Muscle layer of duodenum (tissue), 2 donors: ENCODE measurements at regions not wholly inside any gene's neighbourhood (a gene's known extent, or its start where the extent isn't known, plus 50 kb on each side); places are given as distances from the start of the nearest gene placed in this dataset.
"Not testable (repeated sequence)": the region's sequence is repeated elsewhere in the genome, so short reads cannot be mapped to it uniquely, and the experiment has no call there.

Source experiments
- H3K27ac ChIP-seq: one replicate; pipeline ENCODE4 v1.7.0; 2013; ENCODE audit warnings: mild to moderate bottlenecking, low read length
- H3K27me3 ChIP-seq: one replicate; pipeline ENCODE4 v1.7.0; 2013; ENCODE audit warnings: low read depth, mild to moderate bottlenecking, control low read depth, low read length
- H3K36me3 ChIP-seq, 2 donors: one replicate each; pipeline ENCODE4 v1.7.0; 2013; ENCODE audit warnings: low read length in 2 of 2, control low read depth in 1 of 2, mild to moderate bottlenecking in 1 of 2; ENCODE audit not compliant: insufficient read depth in 2 of 2, control insufficient read depth in 1 of 2
- H3K4me1 ChIP-seq, 2 donors: one replicate each; pipeline ENCODE4 v1.7.0; 2013; ENCODE audit warnings: low read length in 2 of 2, mild to moderate bottlenecking in 2 of 2, control low read depth in 1 of 2, moderate library complexity in 1 of 2; ENCODE audit not compliant: insufficient read depth in 2 of 2, control insufficient read depth in 1 of 2
- H3K4me3 ChIP-seq, 2 donors: one replicate each; pipeline ENCODE4 v1.7.0; 2013; ENCODE audit warnings: low read length in 2 of 2, low read depth in 1 of 2, mild to moderate bottlenecking in 1 of 2
- H3K9me3 ChIP-seq, 2 donors: one replicate each; pipeline ENCODE4 v1.7.0; 2013; ENCODE audit warnings: low read length in 2 of 2, control low read depth in 1 of 2, mild to moderate bottlenecking in 1 of 2; ENCODE audit not compliant: control insufficient read depth in 1 of 2
- donor health status: healthy.

GRCh38 chr6:68087399-68088133 is 547.5 kb upstream of the ADGRB3 start:
- peaks cover 3 to 4% of the 10 kb centered on the region in 2 donors for H3K9me3 ChIP-seq
- H3K4me1 ChIP-seq = no peaks in the 10 kb centered on the region
- no peak overlapping the region for H3K27ac ChIP-seq
- no peaks in the 10 kb centered on the region for H3K36me3 ChIP-seq
- H3K4me3 ChIP-seq = peak overlapping the region in 1 of 2 donors; percentile 13
- no peaks in the 10 kb centered on the region for H3K27me3 ChIP-seq

DNA sequence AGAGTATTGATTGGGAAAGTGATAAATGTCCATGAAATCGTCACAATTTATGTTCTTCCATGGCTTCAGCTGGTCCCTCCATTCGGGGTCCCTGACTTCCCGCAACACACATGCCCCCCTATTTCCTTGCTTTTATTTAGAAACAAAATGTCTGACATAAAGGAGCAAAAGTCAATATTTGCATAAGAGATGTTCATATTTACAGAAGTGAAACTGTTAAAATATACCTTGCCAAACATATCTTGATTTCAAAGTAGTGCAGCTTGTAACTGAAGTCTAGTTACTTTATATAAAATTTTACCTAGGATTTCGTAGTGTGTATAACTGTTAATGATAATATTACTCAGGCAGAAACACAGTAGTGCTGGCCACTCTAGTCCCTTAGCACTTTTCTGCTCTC is 548.9 kb upstream of the ADGRB3 start:
- peaks cover 3 to 4% of the 10 kb centered on the region in 2 donors for H3K9me3 ChIP-seq
- no peaks in the 10 kb centered on the region for H3K27me3 ChIP-seq
- H3K4me1 ChIP-seq = no peaks in the 10 kb centered on the region
- no peak overlapping the region for H3K4me3 ChIP-seq
- H3K27ac ChIP-seq = no peak overlapping the region
- H3K36me3 ChIP-seq = no peaks in the 10 kb centered on the region

GRCh38 chr6:68085599-68085998 is 549.5 kb upstream of the ADGRB3 start:
- not testable (repeated sequence) for H3K27ac ChIP-seq, H3K4me1 ChIP-seq, H3K27me3 ChIP-seq, H3K9me3 ChIP-seq, H3K36me3 ChIP-seq, H3K4me3 ChIP-seq

- Histone ChIP-seq H3K9me3 (peaks cover 3 to 4% of the 10 kb centered on the region in 2 donors), H3K27ac (no peak overlapping the region), H3K4me1 (no peaks in the 10 kb centered on the region), H3K4me3 (no peak overlapping the region), H3K36me3 (no peaks in the 10 kb centered on the region), H3K27me3 (no peaks in the 10 kb centered on the region)
Observed at GRCh38 chr6:68082086-68082485, 553.0 kb upstream of the ADGRB3 start.

DNA sequence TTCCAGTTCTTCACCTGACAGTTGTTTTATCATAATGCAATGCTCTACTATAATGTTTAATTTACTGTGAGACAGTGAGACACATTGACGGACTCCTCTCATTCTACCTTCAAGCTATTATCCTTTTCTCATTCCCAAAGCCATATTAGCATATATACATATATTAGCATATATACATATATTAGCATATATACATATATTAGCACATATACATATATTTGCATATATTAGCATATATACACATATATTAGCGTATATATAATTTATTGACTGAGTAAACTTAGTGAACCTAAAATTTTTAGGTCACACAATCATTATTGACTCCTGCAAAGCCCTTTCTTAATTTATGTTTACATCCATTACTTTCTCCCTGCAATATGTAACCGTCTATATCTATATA is 555.0 kb upstream of the ADGRB3 start:
- Histone ChIP-seq H3K9me3 (peaks cover 0 to 2% of the 10 kb centered on the region in 2 donors), H3K27me3 (no peaks in the 10 kb centered on the region), H3K4me3 (no peak overlapping the region), H3K4me1 (no peaks in the 10 kb centered on the region), H3K27ac (no peak overlapping the region), H3K36me3 (no peaks in the 10 kb centered on the region)

GRCh38 chr6:68077661-68078060 is 557.4 kb upstream of the ADGRB3 start:
- no peaks in the 10 kb centered on the region for H3K4me1 ChIP-seq
- H3K27ac ChIP-seq = no peak overlapping the region
- H3K36me3 ChIP-seq = no peaks in the 10 kb centered on the region
- H3K4me3 ChIP-seq = no peak overlapping the region
- no peaks in the 10 kb centered on the region for H3K27me3 ChIP-seq
- no peaks in the 10 kb centered on the region for H3K9me3 ChIP-seq

GRCh38 chr6:68071740-68072139 is 563.3 kb upstream of the ADGRB3 start:
- Histone ChIP-seq H3K27ac (no peak overlapping the region), H3K4me1 (no peaks in the 10 kb centered on the region)

GRCh38 chr6:68069921-68070710 is 565.0 kb upstream of the ADGRB3 start:
- Histone ChIP-seq H3K27me3 (no peaks in the 10 kb centered on the region), H3K4me1 (no peaks in the 10 kb centered on the region), H3K4me3 (no peak overlapping the region), H3K9me3 (no peaks in the 10 kb centered on the region), H3K27ac (no peak overlapping the region), H3K36me3 (no peaks in the 10 kb centered on the region)

More at GRCh38 chr6:68071740-68072139, 563.3 kb upstream of the ADGRB3 start:
- H3K36me3 ChIP-seq = no peaks in the 10 kb centered on the region
- no peaks in the 10 kb centered on the region for H3K9me3 ChIP-seq
- no peaks in the 10 kb centered on the region for H3K27me3 ChIP-seq
- no peak overlapping the region for H3K4me3 ChIP-seq

DNA sequence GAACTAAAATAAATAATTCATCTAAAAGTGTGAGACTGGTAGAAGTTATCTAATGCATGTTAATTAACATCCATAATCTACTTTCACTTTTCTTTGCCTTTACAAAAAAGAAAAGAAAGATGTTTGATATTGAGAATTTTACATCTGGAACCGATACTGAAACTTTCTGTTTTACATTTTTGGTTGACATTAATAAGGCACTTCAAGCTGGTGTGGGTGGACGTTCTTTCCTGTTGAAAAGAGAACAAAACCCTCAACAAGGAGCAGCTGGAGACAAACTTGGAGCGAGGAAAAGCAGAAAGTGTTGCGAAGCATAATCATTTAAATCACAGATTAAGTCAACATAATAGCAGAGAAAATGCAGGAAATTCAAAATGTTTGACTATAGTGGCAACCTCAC is 575.2 kb upstream of the ADGRB3 start:
- Histone ChIP-seq H3K36me3 (no peaks in the 10 kb centered on the region), H3K4me3 (peak overlapping the region in 1 of 2 donors; percentile 2), H3K4me1 (no peaks in the 10 kb centered on the region), H3K27ac (no peak overlapping the region), H3K27me3 (no peaks in the 10 kb centered on the region), H3K9me3 (no peaks in the 10 kb centered on the region)

GRCh38 chr6:68059261-68059660 is 575.8 kb upstream of the ADGRB3 start:
- no peaks in the 10 kb centered on the region for H3K27me3 ChIP-seq
- no peak overlapping the region for H3K27ac ChIP-seq
- H3K9me3 ChIP-seq = no peaks in the 10 kb centered on the region
- no peaks in the 10 kb centered on the region for H3K36me3 ChIP-seq
- H3K4me3 ChIP-seq = no peak overlapping the region
- no peaks in the 10 kb centered on the region for H3K4me1 ChIP-seq

- not testable (repeated sequence) for H3K27me3 ChIP-seq, H3K4me1 ChIP-seq, H3K27ac ChIP-seq, H3K36me3 ChIP-seq, H3K9me3 ChIP-seq, H3K4me3 ChIP-seq
Observed at GRCh38 chr6:68056596-68056995, 578.5 kb upstream of the ADGRB3 start.
